Stimulated activated CD8-positive, alpha-beta memory T cell treated with anti-CD3 and anti-CD28 coated beads, Interleukin-12 subunit alpha, Interleukin-12 subunit beta, amount 100 ng/mL, for 4 hours (primary cell): ENCODE measurements at regions not wholly inside any gene's neighbourhood (a gene's known extent, or its start where the extent isn't known, plus 50 kb on each side); places are given as distances from the start of the nearest gene placed in this dataset.
"Not testable (repeated sequence)": the region's sequence is repeated elsewhere in the genome, so short reads cannot be mapped to it uniquely, and the experiment has no call there.

Source experiments
- DNase-seq: peaks from one replicate; pipeline ENCODE4 v3.0.0-alpha.2; 2020; ENCODE audit warnings: low read depth

DNA sequence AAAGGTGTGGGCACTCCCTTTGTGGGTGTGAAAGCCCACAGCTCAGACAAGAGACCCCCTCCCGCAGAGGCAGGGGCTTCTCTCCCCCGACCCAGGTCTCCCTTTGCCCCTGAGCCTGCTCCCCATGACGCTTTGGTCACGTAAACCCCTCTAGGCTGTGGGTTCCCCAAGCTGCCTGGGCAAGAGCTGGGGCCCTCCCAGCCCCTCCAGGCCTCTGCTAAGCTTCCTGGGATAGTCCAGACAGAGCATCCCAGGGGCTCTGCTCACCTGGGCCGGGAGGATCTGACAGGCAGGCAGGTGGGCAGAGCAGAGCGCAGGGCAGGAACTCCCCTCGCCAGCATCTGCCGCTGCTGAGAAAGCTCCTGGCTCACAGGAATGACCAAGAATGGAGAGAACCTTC lies 177.3 kb downstream of the BANP start:
- DNase-seq = no peak

DNA sequence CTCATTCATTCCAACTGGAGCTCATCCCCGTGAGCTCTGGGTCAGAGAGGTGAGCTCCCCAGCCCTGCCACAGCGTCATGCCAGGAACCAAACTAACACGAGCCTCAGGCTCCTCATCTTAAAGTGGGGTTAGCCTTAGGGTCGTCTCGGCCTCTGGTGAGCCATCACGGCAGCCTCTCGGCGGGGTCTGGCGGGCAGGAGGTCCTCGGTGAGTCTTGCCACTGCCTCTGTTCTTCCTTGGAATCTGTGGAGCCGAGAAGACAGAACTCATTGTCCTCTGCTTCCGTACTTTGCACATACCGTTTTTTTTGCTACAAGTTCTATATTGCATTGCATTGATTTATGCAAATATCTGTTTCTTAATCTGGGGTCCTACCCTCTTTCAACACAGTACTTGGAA lies 177.9 kb downstream of the BANP start:
- not testable (repeated sequence) for DNase-seq

DNA sequence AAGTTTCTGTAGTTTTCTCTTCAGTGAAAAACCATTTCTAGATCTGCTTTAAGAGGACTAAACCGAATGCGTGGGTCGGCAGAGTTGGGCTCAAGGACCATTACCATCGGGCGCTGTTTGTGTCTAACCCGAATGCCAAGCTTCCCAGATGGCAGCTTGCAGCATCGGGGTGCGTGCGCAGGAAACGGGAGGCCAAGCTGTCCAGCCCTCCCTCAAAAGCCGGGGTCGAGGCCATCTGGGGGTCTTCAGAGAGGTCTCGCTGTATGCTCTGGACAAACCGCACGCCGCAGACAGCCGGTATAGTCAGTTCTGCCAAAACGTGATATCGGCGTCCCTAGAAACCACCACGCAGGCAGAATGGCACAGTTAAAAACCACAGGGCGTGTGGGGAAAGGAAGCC lies 178.8 kb downstream of the BANP start:
- no peak for DNase-seq

DNA sequence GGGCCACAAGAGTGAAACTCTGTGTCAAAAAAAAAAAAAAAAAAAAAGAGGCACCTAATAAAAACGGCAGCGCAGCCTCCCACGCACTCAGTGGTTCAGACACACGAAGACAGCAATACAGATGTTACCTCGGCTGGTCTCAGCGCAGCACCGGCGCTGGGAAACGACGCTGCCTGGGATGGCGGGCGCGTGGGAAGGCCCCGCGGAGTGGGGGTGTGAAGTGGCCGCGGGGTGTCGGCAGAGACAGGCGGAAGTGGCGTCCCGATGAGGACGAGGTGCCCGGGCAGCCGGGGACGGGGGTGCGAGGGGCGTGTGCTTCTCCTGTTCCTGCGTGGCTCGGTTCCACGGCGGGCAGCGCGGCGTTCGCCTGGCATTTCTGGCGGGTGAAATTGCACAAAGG lies 179.4 kb downstream of the BANP start:
- no peak for DNase-seq

DNA sequence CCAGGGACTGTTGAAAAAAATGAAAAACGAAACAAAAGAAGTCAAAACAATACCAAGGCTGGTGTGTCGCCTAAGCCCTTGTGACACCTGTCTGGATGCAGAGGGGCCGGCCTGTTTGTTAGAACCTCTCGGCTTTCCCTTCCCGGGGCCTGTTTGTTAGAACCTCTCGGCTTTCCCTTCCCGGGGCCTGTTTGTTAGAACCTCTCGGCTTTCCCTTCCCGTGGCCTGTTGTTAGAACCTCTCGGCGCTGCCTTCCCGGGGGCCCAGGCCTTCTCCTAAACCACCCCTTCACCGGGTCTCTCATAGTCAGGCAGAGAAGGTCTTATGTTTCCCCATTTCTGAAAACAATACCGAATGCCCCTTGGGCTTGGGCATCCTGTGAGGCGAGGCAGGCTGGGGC lies 180.0 kb downstream of the BANP start:
- no peak for DNase-seq

DNA sequence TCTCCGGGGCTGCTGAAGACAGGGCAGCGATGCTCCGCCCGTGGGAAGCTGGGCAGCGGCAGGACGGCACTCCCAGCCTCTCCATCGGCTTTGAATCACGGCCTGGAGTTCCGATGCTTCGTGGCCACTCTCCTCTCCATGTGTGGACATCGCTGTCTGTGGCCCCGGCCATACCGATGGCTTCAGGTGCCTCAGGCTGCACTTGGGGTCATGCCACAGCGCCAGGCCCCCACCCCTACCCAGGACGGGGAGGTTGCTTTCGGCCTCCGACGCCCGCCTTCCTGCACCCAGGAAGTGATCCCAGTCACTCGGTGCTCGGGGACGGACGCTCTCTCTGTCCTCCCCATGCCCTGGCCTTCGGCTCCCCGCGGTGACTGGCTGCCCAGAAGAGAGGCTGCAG lies 180.7 kb downstream of the BANP start:
- no peak for DNase-seq

DNA sequence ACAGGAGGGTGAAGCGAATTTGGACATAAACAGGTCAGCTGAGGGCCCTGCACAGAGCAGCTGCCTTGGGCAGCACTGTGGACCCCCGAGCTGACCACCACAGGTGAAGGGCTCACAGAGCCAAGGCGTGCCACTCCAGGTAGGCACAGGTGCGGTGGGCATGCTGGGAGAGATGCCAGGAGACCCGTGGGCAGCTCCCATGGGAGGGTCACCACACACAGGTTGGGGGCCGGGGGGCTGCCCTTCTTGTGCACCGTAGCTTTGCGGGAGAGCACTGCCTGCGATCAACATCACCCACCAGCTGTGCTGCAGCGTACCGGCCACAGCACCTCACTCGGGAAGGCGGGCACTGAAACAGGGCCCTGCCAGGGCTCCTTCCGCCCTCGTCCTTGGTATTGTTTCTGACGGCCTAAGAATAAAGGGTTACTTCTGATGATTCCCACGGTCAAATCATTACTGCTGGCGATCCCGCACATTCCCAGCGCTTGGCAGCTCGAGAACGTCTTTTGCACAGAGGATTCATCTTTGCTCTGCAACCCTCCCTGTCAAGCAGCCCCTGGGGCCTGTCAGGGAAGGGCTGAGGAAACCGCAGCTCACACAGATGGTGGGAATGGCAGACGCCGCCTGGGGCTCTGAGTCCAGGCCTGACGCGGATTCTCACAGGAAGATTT lies 181.7 kb downstream of the BANP start:
- no peak for DNase-seq

DNA sequence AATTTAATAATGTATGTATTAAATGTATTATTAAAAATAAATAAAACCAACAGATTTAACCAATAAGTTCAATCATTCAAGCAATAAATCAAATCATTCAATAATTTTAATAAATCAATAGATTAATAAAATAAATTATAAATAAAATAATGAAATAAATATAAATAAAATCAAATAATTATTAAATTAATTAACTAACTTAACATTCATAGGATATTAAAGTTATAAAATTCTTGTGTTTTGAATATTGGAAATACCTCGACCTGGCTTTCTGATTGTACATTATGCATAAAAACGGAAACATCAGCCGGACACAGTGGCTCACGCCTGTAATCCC lies 182.2 kb downstream of the BANP start:
- DNase-seq = no peak

DNA sequence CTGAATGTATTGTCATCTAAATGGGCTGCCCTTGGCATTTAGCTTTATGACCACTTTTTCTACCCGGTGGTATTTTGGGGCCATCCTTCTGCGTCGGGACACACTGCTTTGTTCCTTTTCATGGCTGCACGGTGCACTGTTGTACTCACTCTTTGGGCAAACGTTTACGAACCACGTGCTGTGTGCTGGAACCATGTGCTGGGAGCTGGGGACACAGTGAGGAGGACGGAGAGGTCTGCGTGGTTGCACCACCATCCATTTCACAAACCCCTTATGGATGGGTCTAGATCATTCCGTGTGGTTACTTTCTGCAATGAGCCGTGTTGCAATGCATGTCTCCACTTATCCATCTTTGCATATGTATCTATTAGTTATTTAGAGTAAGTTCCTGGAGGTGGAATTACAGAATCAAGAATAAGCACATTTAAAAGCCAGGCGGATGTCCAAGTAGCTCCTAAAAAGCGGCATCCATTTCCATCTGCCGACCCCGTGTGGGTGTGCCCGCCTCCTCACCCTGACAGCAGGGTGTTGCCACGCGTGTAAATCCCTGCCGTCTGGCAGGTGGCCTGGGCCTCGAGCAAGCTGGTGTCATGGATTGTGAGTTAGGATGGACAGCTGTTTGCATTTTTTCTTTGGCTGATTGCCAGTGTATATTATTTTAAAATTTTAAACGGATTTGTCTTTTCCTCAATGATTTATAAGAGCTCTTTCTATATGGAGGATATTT lies 183.1 kb downstream of the BANP start:
- not testable (repeated sequence) for DNase-seq

DNA sequence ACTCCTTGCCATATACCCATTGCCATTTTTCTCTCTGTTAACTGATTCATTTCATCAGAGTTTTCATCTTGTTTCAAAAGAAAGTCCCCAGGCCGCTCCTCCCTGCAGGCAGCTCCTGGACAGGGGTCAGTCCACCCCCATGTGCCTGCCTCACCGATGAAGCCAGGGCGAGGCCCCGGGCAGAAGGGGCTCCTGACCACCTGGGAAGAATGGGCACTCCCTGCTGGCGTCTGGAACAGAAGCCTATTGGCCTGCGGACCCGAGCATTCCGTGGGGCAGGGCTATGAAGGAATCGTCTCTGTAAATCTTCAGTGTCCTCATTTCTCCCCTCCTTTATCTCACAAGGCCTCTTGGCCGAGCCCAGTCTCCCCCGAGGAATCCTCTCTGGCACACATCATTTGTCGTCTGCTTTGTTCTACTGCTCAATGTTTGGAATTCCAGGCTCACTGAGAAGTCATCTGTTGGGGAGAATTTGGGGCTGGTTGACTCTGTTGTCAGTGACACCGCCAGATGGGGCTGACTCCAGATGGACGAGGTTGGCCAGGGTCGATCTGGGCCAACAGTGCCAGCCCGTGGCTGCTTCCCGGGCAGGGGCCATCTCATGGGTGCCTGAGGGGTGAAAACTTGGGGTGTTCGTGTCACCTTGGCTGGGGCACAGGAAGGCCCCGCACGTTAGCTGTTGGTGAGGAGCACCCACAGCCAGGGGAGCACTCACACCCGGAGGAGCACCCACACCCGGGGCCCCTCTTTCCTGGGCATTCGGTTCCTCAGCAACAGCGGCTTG lies 183.9 kb downstream of the BANP start:
- DNase-seq = not testable (repeated sequence)

DNA sequence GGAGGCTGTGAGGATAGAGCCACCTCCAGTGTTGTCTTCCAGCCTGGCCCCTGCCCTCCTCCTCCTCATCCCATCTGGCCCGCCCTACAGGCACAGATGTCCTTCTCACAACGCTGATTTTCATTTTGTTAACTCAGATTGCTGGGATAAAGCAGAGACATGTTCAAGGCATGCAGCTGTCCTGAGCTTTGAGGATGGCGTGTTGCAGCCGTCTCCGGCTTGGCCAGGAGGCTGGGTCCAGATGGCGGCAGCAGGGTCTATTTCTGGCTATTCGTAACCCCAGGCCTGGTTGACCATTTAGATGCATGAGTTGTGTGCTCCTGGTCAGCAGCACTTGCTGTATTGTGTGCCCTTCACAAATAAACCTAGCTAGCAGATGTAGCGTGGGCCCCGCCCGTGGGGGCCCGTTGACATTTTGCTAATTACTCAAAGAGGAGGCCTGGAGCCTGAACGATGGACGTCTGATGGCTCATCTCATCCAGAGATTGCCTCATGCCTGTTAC lies 185.0 kb downstream of the BANP start:
- DNase-seq = not testable (repeated sequence)

DNA sequence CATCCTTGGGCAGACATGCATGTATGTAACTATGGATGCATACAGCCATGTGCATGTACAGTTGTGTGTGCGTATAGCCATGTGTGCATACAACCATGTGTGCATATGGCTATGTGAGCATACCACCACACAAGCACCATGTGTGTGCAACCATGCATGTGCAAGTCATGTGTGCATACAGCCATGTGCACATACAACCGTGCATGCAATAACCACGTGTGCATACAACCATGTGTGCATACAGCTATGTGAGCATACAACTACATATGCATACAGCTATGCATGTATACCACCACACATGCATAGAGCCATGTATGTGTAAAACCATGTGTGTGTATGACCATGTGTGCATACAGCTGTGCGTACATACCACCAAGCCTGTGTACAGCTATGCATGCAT lies 185.7 kb downstream of the BANP start:
- DNase-seq = not testable (repeated sequence)

DNA sequence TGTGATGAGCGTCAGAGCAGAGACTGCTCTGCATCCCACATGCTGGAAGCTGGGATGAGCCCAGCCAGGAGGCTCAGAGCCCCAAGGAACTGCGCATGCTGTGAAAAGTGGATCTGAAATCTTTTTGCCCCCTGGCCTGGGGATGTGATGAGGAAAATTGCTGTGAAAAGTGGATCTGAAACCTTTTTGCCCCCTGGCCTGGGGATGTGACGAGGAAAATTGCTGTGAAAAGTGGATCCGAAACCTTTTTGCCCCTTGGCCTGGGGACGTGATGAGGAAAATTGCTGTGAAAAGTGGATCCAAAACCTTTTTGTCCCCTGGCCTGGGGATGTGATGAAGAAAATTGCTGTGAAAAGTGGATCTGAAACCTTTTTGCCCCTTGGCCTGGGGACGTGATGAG lies 187.9 kb downstream of the BANP start:
- not testable (repeated sequence) for DNase-seq

DNA sequence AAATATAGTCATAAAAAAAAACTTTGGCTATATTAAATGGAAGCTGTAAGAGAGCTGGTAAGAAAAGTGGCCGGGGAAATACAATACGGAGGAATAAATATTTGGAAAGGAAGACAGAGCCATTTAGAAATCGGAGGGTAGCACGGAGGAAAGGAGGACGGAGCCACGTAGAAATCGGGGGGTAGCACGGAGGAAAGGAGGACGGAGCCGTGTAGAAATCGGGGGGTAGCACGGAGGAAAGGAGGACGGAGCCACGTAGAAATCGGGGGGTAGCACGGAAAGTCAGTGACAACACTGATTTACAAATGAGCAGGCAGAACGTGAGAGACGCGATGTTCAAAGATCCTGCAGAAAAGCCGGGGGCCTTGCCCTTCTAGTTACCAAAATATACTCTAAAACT lies 189.0 kb downstream of the BANP start:
- not testable (repeated sequence) for DNase-seq

DNA sequence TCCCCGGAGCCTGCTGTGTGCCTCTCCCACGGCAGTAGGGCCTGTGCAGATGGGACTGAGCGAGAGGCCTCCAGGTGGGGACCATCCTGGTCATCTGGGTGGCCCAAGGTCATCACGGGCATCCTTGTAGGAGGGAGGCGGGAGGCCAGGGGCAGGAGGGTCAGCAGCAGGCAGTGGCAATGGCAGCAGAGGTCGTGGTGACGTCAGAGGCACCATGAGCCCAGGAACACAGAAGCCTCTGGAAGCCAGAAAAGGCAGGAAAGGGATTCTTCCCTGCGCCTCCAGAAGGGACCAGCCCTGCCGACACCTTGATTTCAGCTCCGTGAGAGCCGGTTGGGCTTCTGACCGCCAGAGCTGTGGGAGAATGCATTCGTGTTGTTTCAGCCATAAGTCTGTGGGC lies 190.3 kb downstream of the BANP start:
- DNase-seq = no peak

DNA sequence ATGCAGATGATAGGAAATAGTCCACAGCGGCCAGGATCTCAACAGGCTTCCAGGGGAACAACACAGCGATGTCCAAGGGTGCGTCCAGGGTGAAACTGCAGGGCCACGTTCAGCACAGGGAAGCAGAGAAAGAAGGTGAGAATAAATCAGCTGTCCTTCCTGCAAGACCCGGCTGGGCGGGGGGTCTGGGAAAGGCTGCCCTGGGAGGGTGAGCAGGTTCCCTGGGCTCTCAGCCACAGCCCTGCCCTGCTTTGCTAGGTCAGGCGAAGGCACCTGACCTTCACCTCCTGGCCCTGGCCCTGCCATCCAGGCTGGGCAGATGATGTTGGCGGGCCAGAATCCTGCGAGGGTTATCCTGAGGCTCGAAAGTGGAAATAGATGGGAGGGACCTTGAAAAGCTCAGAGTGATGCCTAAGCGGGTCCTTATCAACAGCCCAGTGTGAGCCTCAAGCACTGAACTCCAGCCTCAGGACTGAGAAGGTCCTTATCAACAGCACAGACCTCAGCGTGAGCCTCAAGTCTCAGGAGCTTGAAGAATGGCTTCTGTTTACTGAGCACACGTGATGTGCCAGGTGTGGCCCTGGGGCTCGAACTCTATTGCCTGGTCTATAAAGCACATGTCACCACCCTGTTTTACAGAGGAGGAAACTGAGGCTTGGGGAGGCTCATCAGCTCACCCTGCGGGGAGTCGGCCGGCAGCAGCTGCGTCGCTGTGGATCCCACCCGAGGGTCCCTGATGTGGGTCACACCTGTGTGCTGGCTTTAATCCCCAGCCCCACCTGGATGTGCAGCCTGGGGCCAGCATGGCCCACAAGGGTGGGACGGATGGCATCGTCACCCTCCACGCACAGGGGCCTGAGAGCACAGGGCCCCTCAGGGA lies 191.1 kb downstream of the BANP start:
- not testable (repeated sequence) for DNase-seq

DNA sequence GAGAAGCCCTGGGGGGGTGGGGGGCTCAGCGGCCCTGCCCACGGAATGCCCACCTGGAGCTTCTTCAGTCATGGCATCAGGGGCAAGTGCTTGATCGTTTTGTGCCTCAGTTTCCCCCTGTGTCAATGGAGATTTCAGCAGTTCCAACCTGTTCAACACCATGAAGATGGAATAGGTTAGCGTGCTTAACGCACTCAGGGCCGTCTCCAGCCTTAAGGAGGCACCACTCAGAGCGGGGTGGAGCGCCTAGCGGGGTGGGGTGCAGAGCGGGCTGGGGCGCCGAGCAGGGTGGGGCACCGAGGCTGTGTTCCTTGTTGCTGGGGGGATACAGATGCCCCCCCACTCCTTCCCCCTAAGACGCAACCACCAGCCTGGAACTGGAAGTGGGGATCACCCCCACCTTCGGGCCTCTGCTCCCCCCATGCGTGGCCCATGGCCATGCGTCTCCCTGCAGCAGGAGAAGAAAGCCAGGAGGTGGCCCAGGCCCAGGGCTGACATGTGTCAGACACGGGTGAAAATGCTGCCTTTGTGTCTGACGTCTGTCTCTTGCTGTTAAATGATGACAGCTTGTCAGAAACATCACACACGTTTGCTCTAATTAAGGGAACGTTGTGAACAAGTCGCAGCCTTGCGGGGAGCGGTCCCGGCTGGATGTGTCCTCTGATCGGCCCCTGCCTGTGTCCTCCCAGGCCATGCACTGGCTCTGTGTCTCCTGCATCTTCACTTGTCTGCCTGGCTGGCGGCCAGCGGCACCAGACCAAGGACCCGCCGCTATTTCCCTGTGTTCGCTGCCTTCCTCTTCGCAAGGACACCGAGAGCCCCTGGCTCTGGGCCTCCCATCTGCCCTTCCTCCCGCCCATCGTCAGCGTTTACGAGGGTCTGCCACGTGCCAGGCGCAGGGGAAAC lies 192.1 kb downstream of the BANP start:
- DNase-seq = not testable (repeated sequence)

DNA sequence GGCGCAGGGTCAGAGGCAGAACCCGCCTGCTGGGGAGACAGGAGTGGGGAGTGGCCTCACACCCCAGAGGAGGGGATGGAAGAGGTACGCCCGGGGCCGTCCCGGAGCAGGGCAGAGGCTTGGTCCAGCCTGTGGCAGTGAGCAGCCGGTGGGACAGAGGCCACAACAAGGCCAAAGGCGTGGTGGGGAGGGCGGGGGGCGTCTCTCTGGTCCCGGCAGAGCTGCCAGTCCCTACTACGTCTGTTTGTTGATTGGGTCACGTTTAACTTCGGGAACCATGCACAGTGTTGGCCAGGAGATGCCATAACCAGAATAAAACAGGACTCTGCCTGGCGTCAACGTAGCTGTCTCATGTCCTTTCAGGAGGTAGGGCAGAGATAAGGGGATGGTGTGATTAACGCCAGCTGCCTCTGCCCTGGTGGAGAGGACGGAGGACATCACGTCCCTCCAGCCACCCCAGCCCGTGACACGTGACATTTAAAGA lies 192.8 kb downstream of the BANP start:
- DNase-seq = no peak

DNA sequence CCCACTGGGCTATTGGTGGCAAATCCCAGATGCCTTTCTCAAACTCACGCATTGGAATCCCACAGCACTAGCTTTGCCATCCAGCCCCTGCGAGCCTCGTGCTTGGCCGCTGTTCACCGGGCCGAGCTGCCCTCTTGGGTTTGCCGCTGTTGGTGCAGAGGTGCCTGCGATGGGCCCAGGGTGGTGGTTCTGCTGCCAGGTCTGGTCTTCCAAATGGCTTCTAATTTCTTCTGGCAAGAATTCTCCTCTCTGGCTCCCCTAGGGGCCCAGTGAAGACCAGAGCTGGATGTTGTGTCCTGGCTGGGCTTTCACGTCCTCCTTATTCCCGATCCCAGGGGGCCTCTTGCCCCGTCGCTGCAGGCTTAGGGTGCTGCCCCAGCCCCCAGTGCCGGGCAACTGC lies 194.1 kb downstream of the BANP start:
- DNase-seq = not testable (repeated sequence)

DNA sequence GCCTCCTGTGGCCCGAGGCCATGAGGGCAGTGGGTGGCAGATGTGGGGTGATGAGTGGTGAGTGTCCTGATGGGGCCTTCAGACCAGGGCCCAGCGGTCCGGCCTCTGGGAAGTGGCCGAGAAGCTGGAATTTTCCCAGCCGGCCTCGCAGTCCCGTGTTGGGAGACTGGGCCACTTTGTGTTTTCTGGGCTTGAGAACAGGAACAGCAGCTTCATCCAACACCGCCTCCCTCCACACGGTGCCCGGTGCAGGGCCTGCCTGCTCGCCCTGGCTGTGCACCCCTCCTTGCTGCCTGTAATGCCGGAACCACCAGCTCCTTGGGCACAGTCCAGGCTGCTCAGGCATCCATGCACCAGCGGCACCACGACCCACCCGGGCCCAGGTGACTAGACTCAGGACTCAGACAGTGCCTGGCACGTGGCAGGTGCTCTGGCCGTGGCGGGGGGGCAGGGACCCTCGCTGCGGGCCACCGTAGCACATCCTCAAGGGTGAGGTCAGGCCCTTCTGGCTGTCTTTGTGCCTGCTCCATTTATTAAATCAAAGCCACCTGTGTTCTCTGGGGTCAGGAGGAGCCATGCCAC lies 194.7 kb downstream of the BANP start:
- DNase-seq = not testable (repeated sequence)
